ENCODE measurements at regions not wholly inside any gene's neighbourhood (a gene's known extent, or its start where the extent isn't known, plus 50 kb on each side); places are given as distances from the start of the nearest gene placed in this dataset.

GRCh38 chr4:183012879-183013729 is 86.0 kb upstream of the WWC2 start (continued):
- TF ChIP-seq SRF (IDR thresholded peaks at IDR 0.05; ENCODE audit: low read depth) (no peak), TCF7L2 (IDR thresholded peaks at IDR 0.05; ENCODE audit: borderline replicate concordance, extremely low read depth, insufficient read depth, insufficient read length) (no peak), SIN3A (IDR thresholded peaks at IDR 0.05; ENCODE audit: low read depth) (no peak)

- H3K79me2 ChIP-seq (ENCODE audit: insufficient read depth, low read length): no peaks in the 10 kb centered on the region
- POLR2A ChIA-PET: no interaction called here
- H3K4me2 ChIP-seq (ENCODE audit: low read length): no peak overlapping the region
- CTCF ChIA-PET: no interaction called here
- H3K27ac ChIP-seq (ENCODE audit: low read depth, low read length): no peak overlapping the region
- no peaks in the 10 kb centered on the region for H3K9me3 ChIP-seq (ENCODE audit: control insufficient read depth in 1 of 2, insufficient read depth in 1 of 2, low read depth in 1 of 2, low read length in 2 of 2)
- no peaks in the 10 kb centered on the region for H4K20me1 ChIP-seq (ENCODE audit: insufficient read depth)
- H2AFZ ChIP-seq (ENCODE audit: low read depth, low read length, poor library complexity, severe bottlenecking): no peak overlapping the region
- no peaks in the 10 kb centered on the region for H3K9me2 ChIP-seq (ENCODE audit: insufficient read depth)
- RAD21 ChIA-PET (ENCODE audit: low non-redundant PET in 1 of 2, low total read pairs in 2 of 2, uncharacterized antibody in 2 of 2, unreplicated experiment in 2 of 2): no interaction called here
- peaks cover 16% of the 10 kb centered on the region; the same call in 1 of the 2 replicates for H3K27me3 ChIP-seq (ENCODE audit: insufficient read depth, low read length)
- intact Hi-C loops (cut with micrococcal nuclease): no loop called here
- H3K9ac ChIP-seq (ENCODE audit: low read length): no peak overlapping the region
- DNase-seq (ENCODE audit: low read depth, low spot score): no peak
- BruUV-seq (replicated peaks): no TSS peak
- no peaks in the 10 kb centered on the region for H3K4me1 ChIP-seq (ENCODE audit: control insufficient read depth in 1 of 2, insufficient read depth in 2 of 2, low read length in 2 of 2)
- ATAC-seq: no peak
- H3K36me3 ChIP-seq (ENCODE audit: control insufficient read depth in 1 of 2, insufficient read depth in 2 of 2, low read length in 2 of 2): no peaks in the 10 kb centered on the region
- H3K4me3 ChIP-seq (replicated peaks in 1 of 2; ENCODE audit: low read depth in 1 of 2, low read length in 2 of 2): no peak overlapping the region
- TF ChIP-seq CTCF (IDR thresholded peaks at IDR 0.05 in 2 of 3, conservative IDR thresholded peaks at IDR 0.05 in 1 of 3; ENCODE audit: borderline replicate concordance in 1 of 3, insufficient read depth in 1 of 3, low read depth in 2 of 3, low read length in 2 of 3) (no peak), EGR1 (IDR thresholded peaks at IDR 0.05; ENCODE audit: low read depth) (no peak), ATF3 (IDR thresholded peaks at IDR 0.05) (no peak), MAX (IDR thresholded peaks at IDR 0.05) (no peak), SP1 (IDR thresholded peaks at IDR 0.05; ENCODE audit: low read depth) (no peak), EZH2 (IDR thresholded peaks at IDR 0.05) (no peak), POLR2AphosphoS5 (IDR thresholded peaks at IDR 0.05; ENCODE audit: low read depth, low read length) (no peak), ZBTB33 (IDR thresholded peaks at IDR 0.05; ENCODE audit: extremely low read depth, insufficient replicate concordance, low read length) (no peak), YY1 (IDR thresholded peaks at IDR 0.05; ENCODE audit: extremely low read depth, insufficient replicate concordance, low read depth, low read length) (no peak), REST (IDR thresholded peaks at IDR 0.05; ENCODE audit: low read depth) (no peak), POLR2A (IDR thresholded peaks at IDR 0.05; ENCODE audit: borderline replicate concordance, extremely low read depth, insufficient read depth, insufficient read length) (no peak), ZFX (IDR thresholded peaks at IDR 0.05) (no peak), TCF7L2 (IDR thresholded peaks at IDR 0.05; ENCODE audit: borderline replicate concordance, extremely low read depth, insufficient read depth, insufficient read length) (no peak)
Observed at GRCh38 chr4:183011213-183011907, 87.7 kb upstream of the WWC2 start.
